ENCODE measurements at regions not wholly inside any gene's neighbourhood (a gene's known extent, or its start where the extent isn't known, plus 50 kb on each side); places are given as distances from the start of the nearest gene placed in this dataset.
"Not testable (repeated sequence)": the region's sequence is repeated elsewhere in the genome, so short reads cannot be mapped to it uniquely, and the experiment has no call there.

DNA sequence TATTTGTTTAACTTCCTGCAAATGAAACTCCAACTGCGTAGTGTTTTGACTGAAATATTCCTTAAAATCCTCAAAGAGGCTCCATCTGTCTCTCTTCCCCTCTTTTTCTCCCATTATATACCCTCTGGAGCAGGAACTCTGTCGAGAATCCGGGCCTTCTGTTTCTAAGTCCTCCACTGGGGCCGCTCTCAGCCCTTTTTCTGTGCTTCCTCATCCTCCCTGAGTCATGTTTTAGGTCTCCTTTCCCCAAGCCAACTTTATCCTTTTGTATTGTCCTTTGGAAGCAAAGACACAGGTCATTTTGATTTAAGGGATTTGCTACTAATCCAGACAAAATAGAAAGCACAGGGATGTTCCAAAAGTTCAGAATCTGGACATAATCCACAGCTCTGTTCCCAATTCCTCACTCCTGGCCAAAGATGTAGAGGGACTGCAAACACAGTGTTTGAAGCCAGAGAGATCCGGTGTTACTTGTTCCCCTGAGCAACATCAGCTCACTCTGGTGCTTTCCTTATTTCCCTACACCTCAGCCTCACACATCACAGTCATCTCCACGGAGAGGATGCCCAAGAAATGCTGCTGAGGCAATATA is 131.0 kb upstream of the KLF3 start:
- TF ChIP-seq, protein P1, sequence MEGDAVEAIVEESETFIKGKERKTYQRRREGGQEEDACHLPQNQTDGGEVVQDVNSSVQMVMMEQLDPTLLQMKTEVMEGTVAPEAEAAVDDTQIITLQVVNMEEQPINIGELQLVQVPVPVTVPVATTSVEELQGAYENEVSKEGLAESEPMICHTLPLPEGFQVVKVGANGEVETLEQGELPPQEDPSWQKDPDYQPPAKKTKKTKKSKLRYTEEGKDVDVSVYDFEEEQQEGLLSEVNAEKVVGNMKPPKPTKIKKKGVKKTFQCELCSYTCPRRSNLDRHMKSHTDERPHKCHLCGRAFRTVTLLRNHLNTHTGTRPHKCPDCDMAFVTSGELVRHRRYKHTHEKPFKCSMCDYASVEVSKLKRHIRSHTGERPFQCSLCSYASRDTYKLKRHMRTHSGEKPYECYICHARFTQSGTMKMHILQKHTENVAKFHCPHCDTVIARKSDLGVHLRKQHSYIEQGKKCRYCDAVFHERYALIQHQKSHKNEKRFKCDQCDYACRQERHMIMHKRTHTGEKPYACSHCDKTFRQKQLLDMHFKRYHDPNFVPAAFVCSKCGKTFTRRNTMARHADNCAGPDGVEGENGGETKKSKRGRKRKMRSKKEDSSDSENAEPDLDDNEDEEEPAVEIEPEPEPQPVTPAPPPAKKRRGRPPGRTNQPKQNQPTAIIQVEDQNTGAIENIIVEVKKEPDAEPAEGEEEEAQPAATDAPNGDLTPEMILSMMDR (IDR thresholded peaks at IDR 0.05; ENCODE audit: insufficient read depth, low read depth, low read length, missing control alignments), result no peak
- DNase-seq (ENCODE audit: low read depth), result no peak
- H3K4me3 ChIP-seq (ENCODE audit: low read depth, low read length), result no peak overlapping the region

GRCh38 chr4:38534344-38535045 is 129.5 kb upstream of the KLF3 start:
- TF ChIP-seq, protein P1 (IDR thresholded peaks at IDR 0.05; ENCODE audit: insufficient read depth, low read depth, low read length, missing control alignments), result no peak
- DNase-seq (ENCODE audit: low read depth), result no peak
- no peak overlapping the region for H3K4me3 ChIP-seq (ENCODE audit: low read depth, low read length)

- not testable (repeated sequence) for H3K4me3 ChIP-seq (ENCODE audit: low read depth, low read length); DNase-seq (ENCODE audit: low read depth)
These were observed 128.9 kb upstream of the KLF3 start for GRCh38 chr4:38535071-38535470.

- no peak for DNase-seq (ENCODE audit: low read depth)
- no peak overlapping the region for H3K4me3 ChIP-seq (ENCODE audit: low read depth, low read length)
- TF ChIP-seq, protein P1 (IDR thresholded peaks at IDR 0.05; ENCODE audit: insufficient read depth, low read depth, low read length, missing control alignments), result no peak
These were observed 128.3 kb upstream of the KLF3 start for GRCh38 chr4:38535717-38536116.

GRCh38 chr4:38536716-38537115 is 127.3 kb upstream of the KLF3 start:
- TF ChIP-seq, protein P1 (IDR thresholded peaks at IDR 0.05; ENCODE audit: insufficient read depth, low read depth, low read length, missing control alignments), result no peak
- no peak for DNase-seq (ENCODE audit: low read depth)
- no peak overlapping the region for H3K4me3 ChIP-seq (ENCODE audit: low read depth, low read length)

DNA sequence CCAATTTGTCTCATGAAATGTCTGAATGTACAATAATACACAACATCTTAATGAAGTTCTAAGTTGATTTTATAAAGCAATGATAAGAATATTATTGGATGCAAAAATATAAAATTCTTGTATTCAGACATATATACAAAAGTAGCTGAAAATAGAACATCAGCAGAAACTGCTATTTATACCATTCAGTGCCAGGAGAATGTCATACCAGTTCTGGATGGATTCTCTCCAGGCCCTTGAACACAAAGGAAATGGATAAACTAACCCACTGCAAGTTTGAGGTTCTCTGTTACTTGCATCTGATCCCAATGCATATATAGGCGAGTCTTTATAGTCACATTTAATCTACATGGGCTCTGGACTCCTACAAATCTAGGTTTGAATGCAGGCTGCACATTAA is 126.3 kb upstream of the KLF3 start:
- TF ChIP-seq, protein P1 (IDR thresholded peaks at IDR 0.05; ENCODE audit: insufficient read depth, low read depth, low read length, missing control alignments), result no peak
- H3K4me3 ChIP-seq (ENCODE audit: low read depth, low read length), result no peak overlapping the region
- no peak for DNase-seq (ENCODE audit: low read depth)

- no peak for DNase-seq (ENCODE audit: low read depth)
- TF ChIP-seq, protein P1 (IDR thresholded peaks at IDR 0.05; ENCODE audit: insufficient read depth, low read depth, low read length, missing control alignments), result no peak
- no peak overlapping the region for H3K4me3 ChIP-seq (ENCODE audit: low read depth, low read length)
These were observed 125.5 kb upstream of the KLF3 start for GRCh38 chr4:38538517-38538916.
